ENCODE measurements at regions not wholly inside any gene's neighbourhood (a gene's known extent, or its start where the extent isn't known, plus 50 kb on each side); places are given as distances from the start of the nearest gene placed in this dataset.
"Not testable (repeated sequence)": the region's sequence is repeated elsewhere in the genome, so short reads cannot be mapped to it uniquely, and the experiment has no call there.

DNA sequence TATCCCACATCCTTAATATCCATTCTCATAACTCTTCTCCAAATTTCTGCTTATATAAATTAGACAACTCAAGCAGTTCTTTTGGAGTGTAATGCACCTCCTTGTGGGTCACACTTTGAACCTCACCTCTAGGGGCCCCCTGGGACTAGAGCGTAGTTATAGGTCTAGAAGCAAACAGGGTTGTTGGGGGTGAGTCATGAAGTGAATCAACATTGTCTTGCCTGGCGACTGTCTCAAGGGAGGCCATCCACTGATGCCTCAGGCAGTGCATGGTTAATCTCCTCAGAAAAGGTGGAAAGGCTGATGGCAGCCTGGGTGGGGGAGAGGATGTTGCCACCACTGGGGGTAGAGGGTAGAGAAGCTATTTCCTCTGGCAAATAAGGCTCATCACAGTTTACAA is 129.1 kb downstream of the TNFRSF21 start:
- Histone ChIP-seq H3K9me3 (ENCODE audit: severe bottlenecking) (no peaks in the 10 kb centered on the region), H3K27me3 (ENCODE audit: insufficient read depth, low read depth, severe bottlenecking) (no peaks in the 10 kb centered on the region), H3K27ac (no peak overlapping the region), H3K36me3 (no peaks in the 10 kb centered on the region), H3K4me3 (ENCODE audit: low read depth, low read length) (no peak overlapping the region)
- TF ChIP-seq, protein P1, sequence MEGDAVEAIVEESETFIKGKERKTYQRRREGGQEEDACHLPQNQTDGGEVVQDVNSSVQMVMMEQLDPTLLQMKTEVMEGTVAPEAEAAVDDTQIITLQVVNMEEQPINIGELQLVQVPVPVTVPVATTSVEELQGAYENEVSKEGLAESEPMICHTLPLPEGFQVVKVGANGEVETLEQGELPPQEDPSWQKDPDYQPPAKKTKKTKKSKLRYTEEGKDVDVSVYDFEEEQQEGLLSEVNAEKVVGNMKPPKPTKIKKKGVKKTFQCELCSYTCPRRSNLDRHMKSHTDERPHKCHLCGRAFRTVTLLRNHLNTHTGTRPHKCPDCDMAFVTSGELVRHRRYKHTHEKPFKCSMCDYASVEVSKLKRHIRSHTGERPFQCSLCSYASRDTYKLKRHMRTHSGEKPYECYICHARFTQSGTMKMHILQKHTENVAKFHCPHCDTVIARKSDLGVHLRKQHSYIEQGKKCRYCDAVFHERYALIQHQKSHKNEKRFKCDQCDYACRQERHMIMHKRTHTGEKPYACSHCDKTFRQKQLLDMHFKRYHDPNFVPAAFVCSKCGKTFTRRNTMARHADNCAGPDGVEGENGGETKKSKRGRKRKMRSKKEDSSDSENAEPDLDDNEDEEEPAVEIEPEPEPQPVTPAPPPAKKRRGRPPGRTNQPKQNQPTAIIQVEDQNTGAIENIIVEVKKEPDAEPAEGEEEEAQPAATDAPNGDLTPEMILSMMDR (IDR thresholded peaks at IDR 0.05; ENCODE audit: low read depth, low read length) = no peak
- DNase-seq = no peak

GRCh38 chr6:47179286-47179685 is 130.4 kb downstream of the TNFRSF21 start:
- H3K4me3 ChIP-seq (ENCODE audit: low read depth, low read length) = no peak overlapping the region
- TF ChIP-seq, protein P1 (IDR thresholded peaks at IDR 0.05; ENCODE audit: low read depth, low read length) = no peak
- no peak for DNase-seq
- H3K27me3 ChIP-seq (ENCODE audit: insufficient read depth, low read depth, severe bottlenecking) = no peaks in the 10 kb centered on the region
- no peak overlapping the region for H3K27ac ChIP-seq
- H3K36me3 ChIP-seq = no peaks in the 10 kb centered on the region
- H3K9me3 ChIP-seq (ENCODE audit: severe bottlenecking) = no peaks in the 10 kb centered on the region

GRCh38 chr6:47175656-47176055 is 133.5 kb upstream of the ADGRF1 start:
- TF ChIP-seq, protein P1 (IDR thresholded peaks at IDR 0.05; ENCODE audit: low read depth, low read length) = no peak
- H3K36me3 ChIP-seq = no peaks in the 10 kb centered on the region
- no peak overlapping the region for H3K4me3 ChIP-seq (ENCODE audit: low read depth, low read length)
- DNase-seq = no peak
- no peaks in the 10 kb centered on the region for H3K27me3 ChIP-seq (ENCODE audit: insufficient read depth, low read depth, severe bottlenecking)
- H3K9me3 ChIP-seq (ENCODE audit: severe bottlenecking) = peaks cover 4% of the 10 kb centered on the region
- no peak overlapping the region for H3K27ac ChIP-seq

DNA sequence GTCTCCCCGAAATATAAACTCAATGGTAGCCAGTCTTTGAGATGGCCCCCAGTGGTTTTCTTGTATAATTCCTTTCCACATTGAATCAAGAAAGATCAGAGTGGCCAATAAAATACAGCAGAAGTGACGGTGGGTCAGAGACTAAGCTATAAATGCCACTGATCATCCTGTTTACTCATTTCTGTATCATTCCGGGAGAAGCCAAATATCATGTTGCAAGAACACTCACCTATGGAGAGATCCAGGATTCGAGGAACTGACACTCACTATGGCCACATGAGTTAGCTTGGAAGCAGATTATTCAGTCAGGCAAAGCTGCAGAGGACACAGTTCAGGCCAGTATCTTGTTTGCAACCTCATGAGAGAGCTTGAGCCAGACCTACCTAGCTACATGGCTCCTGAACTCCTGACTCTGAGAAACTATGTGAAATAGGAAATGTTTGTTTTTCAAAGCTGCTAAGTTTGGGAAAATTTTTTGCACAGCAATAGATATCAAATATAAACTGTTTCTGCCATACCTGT is 132.4 kb upstream of the ADGRF1 start:
- H3K36me3 ChIP-seq = no peaks in the 10 kb centered on the region
- TF ChIP-seq, protein P1 (IDR thresholded peaks at IDR 0.05; ENCODE audit: low read depth, low read length) = no peak
- H3K9me3 ChIP-seq (ENCODE audit: severe bottlenecking) = peaks cover 4% of the 10 kb centered on the region
- H3K4me3 ChIP-seq (ENCODE audit: low read depth, low read length) = no peak overlapping the region
- H3K27me3 ChIP-seq (ENCODE audit: insufficient read depth, low read depth, severe bottlenecking) = no peaks in the 10 kb centered on the region
- DNase-seq = no peak
- H3K27ac ChIP-seq = no peak overlapping the region

- H3K36me3 ChIP-seq; H3K9me3 ChIP-seq (ENCODE audit: severe bottlenecking); DNase-seq; H3K27ac ChIP-seq; H3K27me3 ChIP-seq (ENCODE audit: insufficient read depth, low read depth, severe bottlenecking); H3K4me3 ChIP-seq (ENCODE audit: low read depth, low read length): not testable (repeated sequence)
These were observed 131.9 kb upstream of the ADGRF1 start for GRCh38 chr6:47174063-47174462.

DNA sequence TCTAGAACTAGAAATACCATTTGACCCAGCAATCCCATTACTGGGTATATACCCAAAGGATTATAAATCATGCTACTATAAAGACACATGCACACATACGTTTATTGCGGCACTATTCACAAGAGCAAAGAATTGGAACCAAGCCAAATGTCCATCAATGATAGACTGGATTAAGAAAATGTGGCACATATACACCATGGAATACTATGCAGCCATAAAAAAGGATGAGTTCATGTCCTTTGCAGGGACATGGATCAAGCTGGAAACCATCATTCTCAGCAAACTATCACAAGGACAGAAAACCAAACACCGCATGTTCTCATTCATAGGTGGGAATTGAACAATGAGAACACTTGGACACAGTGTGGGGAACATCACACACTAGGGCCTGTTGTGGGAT is 131.0 kb upstream of the ADGRF1 start:
- not testable (repeated sequence) for H3K27me3 ChIP-seq (ENCODE audit: insufficient read depth, low read depth, severe bottlenecking); H3K9me3 ChIP-seq (ENCODE audit: severe bottlenecking); H3K4me3 ChIP-seq (ENCODE audit: low read depth, low read length); H3K27ac ChIP-seq; H3K36me3 ChIP-seq; DNase-seq

- Histone ChIP-seq H3K27ac (no peak overlapping the region), H3K36me3 (no peaks in the 10 kb centered on the region), H3K4me3 (ENCODE audit: low read depth, low read length) (no peak overlapping the region), H3K9me3 (ENCODE audit: severe bottlenecking) (peaks cover 4% of the 10 kb centered on the region), H3K27me3 (ENCODE audit: insufficient read depth, low read depth, severe bottlenecking) (no peaks in the 10 kb centered on the region)
- TF ChIP-seq, protein P1 (IDR thresholded peaks at IDR 0.05; ENCODE audit: low read depth, low read length) = no peak
- DNase-seq = no peak
These were observed 128.4 kb upstream of the ADGRF1 start for GRCh38 chr6:47170617-47170947.
